ENCODE measurements at regions not wholly inside any gene's neighbourhood (a gene's known extent, or its start where the extent isn't known, plus 50 kb on each side); places are given as distances from the start of the nearest gene placed in this dataset.

GRCh38 chr20:12371990-12372389 is 454.3 kb downstream of the BTBD3 start:
- H2AFZ ChIP-seq (ENCODE audit: low read length) = no peak overlapping the region

DNA sequence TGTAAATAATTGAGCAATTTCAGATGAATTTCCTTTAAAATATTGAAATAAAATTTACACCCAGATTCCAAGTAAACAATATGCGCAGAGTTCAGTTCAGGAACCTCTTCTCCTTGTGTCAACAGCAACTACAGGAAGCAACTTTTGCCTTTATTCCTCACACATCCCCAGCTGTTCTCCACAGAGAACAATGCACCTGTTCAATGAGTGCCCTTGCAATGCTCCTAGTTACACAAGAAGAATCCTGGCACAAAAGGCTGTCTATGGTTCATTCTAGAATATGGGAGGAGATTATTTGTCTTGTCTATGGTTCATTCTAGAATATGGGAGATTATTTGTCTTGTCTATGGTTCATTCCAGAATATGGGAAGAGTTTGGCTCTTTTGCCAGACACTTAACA is 454.9 kb downstream of the BTBD3 start:
- no peak overlapping the region for H3K9ac ChIP-seq (ENCODE audit: insufficient read depth, low read length)
- TF ChIP-seq EZH2 (IDR thresholded peaks at IDR 0.05; ENCODE audit: low read length, missing control alignments) = no peak
- TF ChIP-seq, protein P1, sequence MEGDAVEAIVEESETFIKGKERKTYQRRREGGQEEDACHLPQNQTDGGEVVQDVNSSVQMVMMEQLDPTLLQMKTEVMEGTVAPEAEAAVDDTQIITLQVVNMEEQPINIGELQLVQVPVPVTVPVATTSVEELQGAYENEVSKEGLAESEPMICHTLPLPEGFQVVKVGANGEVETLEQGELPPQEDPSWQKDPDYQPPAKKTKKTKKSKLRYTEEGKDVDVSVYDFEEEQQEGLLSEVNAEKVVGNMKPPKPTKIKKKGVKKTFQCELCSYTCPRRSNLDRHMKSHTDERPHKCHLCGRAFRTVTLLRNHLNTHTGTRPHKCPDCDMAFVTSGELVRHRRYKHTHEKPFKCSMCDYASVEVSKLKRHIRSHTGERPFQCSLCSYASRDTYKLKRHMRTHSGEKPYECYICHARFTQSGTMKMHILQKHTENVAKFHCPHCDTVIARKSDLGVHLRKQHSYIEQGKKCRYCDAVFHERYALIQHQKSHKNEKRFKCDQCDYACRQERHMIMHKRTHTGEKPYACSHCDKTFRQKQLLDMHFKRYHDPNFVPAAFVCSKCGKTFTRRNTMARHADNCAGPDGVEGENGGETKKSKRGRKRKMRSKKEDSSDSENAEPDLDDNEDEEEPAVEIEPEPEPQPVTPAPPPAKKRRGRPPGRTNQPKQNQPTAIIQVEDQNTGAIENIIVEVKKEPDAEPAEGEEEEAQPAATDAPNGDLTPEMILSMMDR (conservative IDR thresholded peaks at IDR 0.05 in 1 of 2, IDR thresholded peaks at IDR 0.05 in 1 of 2; ENCODE audit: low read depth in 1 of 2, low read length in 2 of 2) = no peak

More at GRCh38 chr20:12371990-12372389, 454.3 kb downstream of the BTBD3 start:
- Histone ChIP-seq H3K36me3 (ENCODE audit: control insufficient read depth, insufficient read depth, low read length) (no peaks in the 10 kb centered on the region), H3K27me3 (ENCODE audit: control insufficient read depth, insufficient read depth, low read length) (no peaks in the 10 kb centered on the region), H3K27ac (ENCODE audit: insufficient read depth, low read length) (no peak overlapping the region), H3K4me1 (ENCODE audit: control insufficient read depth, extremely low read depth, insufficient read depth, low read length) (no peaks in the 10 kb centered on the region), H3K9me3 (ENCODE audit: control insufficient read depth, insufficient read depth, low read depth, low read length) (no peaks in the 10 kb centered on the region), H3K4me3 (replicated peaks in 1 of 4; ENCODE audit: control extremely low read depth in 1 of 4, insufficient read depth in 1 of 4, low read depth in 3 of 4, low read length in 4 of 4) (no peak overlapping the region), H4K20me1 (ENCODE audit: control insufficient read depth, extremely low read depth, insufficient read depth, low read length) (no peaks in the 10 kb centered on the region), H3K79me2 (ENCODE audit: control insufficient read depth, insufficient read depth, low read length) (no peaks in the 10 kb centered on the region), H3K9ac (ENCODE audit: insufficient read depth, low read length) (no peak overlapping the region), H3K4me2 (ENCODE audit: extremely low read depth, insufficient read depth, low read length) (no peak overlapping the region)
- TF ChIP-seq, protein P1 (conservative IDR thresholded peaks at IDR 0.05 in 1 of 2, IDR thresholded peaks at IDR 0.05 in 1 of 2; ENCODE audit: low read depth in 1 of 2, low read length in 2 of 2) = no peak
- TF ChIP-seq EZH2 (IDR thresholded peaks at IDR 0.05; ENCODE audit: low read length, missing control alignments) = no peak
- no peak for DNase-seq (ENCODE audit: low read depth in 2 of 2)

GRCh38 chr20:12375967-12376366 is 458.3 kb downstream of the BTBD3 start:
- no peak overlapping the region for H3K4me3 ChIP-seq (replicated peaks in 1 of 4; ENCODE audit: control extremely low read depth in 1 of 4, insufficient read depth in 1 of 4, low read depth in 3 of 4, low read length in 4 of 4)
- H3K36me3 ChIP-seq (ENCODE audit: control insufficient read depth, insufficient read depth, low read length) = no peaks in the 10 kb centered on the region
- H3K4me1 ChIP-seq (ENCODE audit: control insufficient read depth, extremely low read depth, insufficient read depth, low read length) = no peaks in the 10 kb centered on the region
- H3K9me3 ChIP-seq (ENCODE audit: control insufficient read depth, insufficient read depth, low read depth, low read length) = no peaks in the 10 kb centered on the region
- no peak overlapping the region for H3K27ac ChIP-seq (ENCODE audit: insufficient read depth, low read length)
- H3K79me2 ChIP-seq (ENCODE audit: control insufficient read depth, insufficient read depth, low read length) = no peaks in the 10 kb centered on the region
- H3K9ac ChIP-seq (ENCODE audit: insufficient read depth, low read length) = no peak overlapping the region
- no peak overlapping the region for H3K4me2 ChIP-seq (ENCODE audit: extremely low read depth, insufficient read depth, low read length)
- no peak for TF ChIP-seq EZH2 (IDR thresholded peaks at IDR 0.05; ENCODE audit: low read length, missing control alignments)
- TF ChIP-seq, protein P1 (conservative IDR thresholded peaks at IDR 0.05 in 1 of 2, IDR thresholded peaks at IDR 0.05 in 1 of 2; ENCODE audit: low read depth in 1 of 2, low read length in 2 of 2) = no peak
- DNase-seq (ENCODE audit: low read depth in 2 of 2) = no peak
- H4K20me1 ChIP-seq (ENCODE audit: control insufficient read depth, extremely low read depth, insufficient read depth, low read length) = no peaks in the 10 kb centered on the region
- H3K27me3 ChIP-seq (ENCODE audit: control insufficient read depth, insufficient read depth, low read length) = no peaks in the 10 kb centered on the region
- H2AFZ ChIP-seq (ENCODE audit: low read length) = no peak overlapping the region

More for the DNA sequence above, 454.9 kb downstream of the BTBD3 start:
- H3K27ac ChIP-seq (ENCODE audit: insufficient read depth, low read length) = no peak overlapping the region
- H3K4me3 ChIP-seq (replicated peaks in 1 of 4; ENCODE audit: control extremely low read depth in 1 of 4, insufficient read depth in 1 of 4, low read depth in 3 of 4, low read length in 4 of 4) = no peak overlapping the region
- H3K79me2 ChIP-seq (ENCODE audit: control insufficient read depth, insufficient read depth, low read length) = no peaks in the 10 kb centered on the region
- no peak overlapping the region for H2AFZ ChIP-seq (ENCODE audit: low read length)
- H3K9me3 ChIP-seq (ENCODE audit: control insufficient read depth, insufficient read depth, low read depth, low read length) = no peaks in the 10 kb centered on the region
- no peaks in the 10 kb centered on the region for H3K4me1 ChIP-seq (ENCODE audit: control insufficient read depth, extremely low read depth, insufficient read depth, low read length)
- no peaks in the 10 kb centered on the region for H3K27me3 ChIP-seq (ENCODE audit: control insufficient read depth, insufficient read depth, low read length)
- H3K36me3 ChIP-seq (ENCODE audit: control insufficient read depth, insufficient read depth, low read length) = no peaks in the 10 kb centered on the region
- no peaks in the 10 kb centered on the region for H4K20me1 ChIP-seq (ENCODE audit: control insufficient read depth, extremely low read depth, insufficient read depth, low read length)
- no peak overlapping the region for H3K4me2 ChIP-seq (ENCODE audit: extremely low read depth, insufficient read depth, low read length)
- DNase-seq (ENCODE audit: low read depth in 2 of 2) = no peak
